Spleen (tissue), 11 donors: ENCODE measurements at regions not wholly inside any gene's neighbourhood (a gene's known extent, or its start where the extent isn't known, plus 50 kb on each side); places are given as distances from the start of the nearest gene placed in this dataset.

Experiments
- DNase-seq: peaks from one replicate; pipeline ENCODE4 v3.0.0-alpha.2; 2020
- H3K27ac ChIP-seq, 8 donors: fragments of 200-600 bp; sonication (generic) in 7 of 8; 1 replicate in 4 of 8; 2 replicates in 4 of 8; pipeline versions ENCODE4 v1.5.0 to v1.8.0; 2016 to 2021; ENCODE audit warnings: inconsistent platforms in 4 of 8, mild to moderate bottlenecking in 4 of 8, moderate library complexity in 1 of 8
- H3K27me3 ChIP-seq, 7 donors: fragments of 200-600 bp; sonication (generic) in 6 of 7; replicated peaks in 1 of 7; 1 replicate in 4 of 7; 2 replicates in 3 of 7; pipeline versions ENCODE4 v1.5.0 to v1.8.0; 2016 to 2021; ENCODE audit warnings: inconsistent platforms in 3 of 7, mild to moderate bottlenecking in 1 of 7
- H3K36me3 ChIP-seq, 6 donors: fragments of 200-600 bp; sonication (generic) in 5 of 6; 1 replicate in 4 of 6; 2 replicates in 2 of 6; pipeline versions ENCODE4 v1.5.0 to v1.8.0; 2016 to 2021; ENCODE audit warnings: inconsistent platforms in 2 of 6
- H3K4me1 ChIP-seq, 6 donors: fragments of 200-600 bp; sonication (generic) in 5 of 6; 1 replicate in 3 of 6; 2 replicates in 3 of 6; pipeline versions ENCODE4 v1.5.0 to v1.8.0; 2016 to 2021; ENCODE audit warnings: inconsistent platforms in 3 of 6
- H3K4me3 ChIP-seq, 8 donors: fragments of 200-600 bp; sonication (generic) in 7 of 8; 1 replicate in 4 of 8; 2 replicates in 4 of 8; pipeline versions ENCODE4 v1.5.0 to v1.8.0; 2016 to 2021; ENCODE audit warnings: inconsistent platforms in 4 of 8, mild to moderate bottlenecking in 4 of 8, moderate library complexity in 2 of 8
- H3K9me3 ChIP-seq, 8 donors: fragments of 200-600 bp; sonication (generic) in 7 of 8; 1 replicate in 4 of 8; 2 replicates in 4 of 8; pipeline versions ENCODE4 v1.5.0 to v1.8.0; 2016 to 2021; ENCODE audit warnings: inconsistent platforms in 4 of 8
- CTCF ChIP-seq, 11 experiments: fragments of 200-600 bp in 7 of 11; fragments of 450-650 bp in 4 of 11; sonication (generic) in 4 of 11; IDR thresholded peaks in 8 of 11; conservative IDR thresholded peaks in 3 of 11; 1 replicate in 7 of 11; 2 replicates in 4 of 11; pipeline versions ENCODE4 v1.4.0 to v1.8.0; 2016 to 2021; ENCODE audit warnings: antibody characterized with exemption in 11 of 11, inconsistent platforms in 4 of 11, mild to moderate bottlenecking in 1 of 11
- POLR2A ChIP-seq, 3 donors: fragments of 450-650 bp; IDR thresholded peaks; one replicate each; pipeline ENCODE4 v1.5.1; 2017; ENCODE audit warnings: antibody characterized with exemption in 3 of 3, mild to moderate bottlenecking in 1 of 3
- POLR2AphosphoS5 ChIP-seq, 3 donors: sonication (generic); formaldehyde crosslinking; IDR thresholded peaks; one replicate each; pipeline ENCODE4 v1.5.1; 2017; ENCODE audit warnings: antibody characterized with exemption in 3 of 3
- WGBS, 5 donors: extraction: QIAGEN DNeasy Blood & Tissue Kit in 3 of 5; methylation state at CpG; one replicate each; pipeline versions ENCODE4 v1.1.5 to v1.1.7; 2013 to 2018; 5-methylcytosine and 5-hydroxymethylcytosine counted together
- intact Hi-C: fragments of 100-400 bp; cut with DNase I; formaldehyde crosslinking; loops from one replicate; pipeline ENCODE4 v1.15.0; 2023; ENCODE audit warnings: low total_unique reads
- small RNA-seq, 4 donors: library from RNA; depleted of rRNA; stranded (forward); fragments of <200 nt; gene quantifications; one replicate each; pipeline ENCODE3, GENCODE V24; 2016
- donor health status: healthy with polysubstance abuse.
- donor health status: DM: no; HTN: no; CAD: no; lungs with moderate emphysema.
- donor health status: DM: no; HTN: no; CAD: no.
- donor health status: Bipolar disorder and iron deficiency.
- donor health status: healthy.
- donor health status: DM: no; HTN: no; CAD: no.
- donor health status: DM: yes; HTN: yes; CAD: no.

GRCh38 chr11:127055236-127055635 lies 54.7 kb upstream of the KIRREL3 start:
- Histone ChIP-seq H3K27me3 (no peaks in the 10 kb centered on the region), H3K27ac (no peak overlapping the region), H3K36me3 (no peaks in the 10 kb centered on the region), H3K4me3 (no peak overlapping the region), H3K9me3 (no peaks in the 10 kb centered on the region), H3K4me1 (no peaks in the 10 kb centered on the region)
- intact Hi-C loops = no loop called here
- TF ChIP-seq POLR2A (IDR thresholded peaks at IDR 0.05) = no peak
- TF ChIP-seq CTCF (IDR thresholded peaks at IDR 0.05 in 8 of 11, conservative IDR thresholded peaks at IDR 0.05 in 3 of 11) = no peak
- TF ChIP-seq POLR2AphosphoS5 (IDR thresholded peaks at IDR 0.05) = no peak
- DNase-seq = no peak
- 74 to 79% (median 78%) methylated on average over 6 of the region's 6 CpGs for WGBS, 5 donors

- intact Hi-C loops = no loop called here
- Histone ChIP-seq H3K9me3 (no peaks in the 10 kb centered on the region), H3K4me1 (no peaks in the 10 kb centered on the region), H3K27me3 (no peaks in the 10 kb centered on the region), H3K4me3 (no peak overlapping the region), H3K27ac (no peak overlapping the region), H3K36me3 (no peaks in the 10 kb centered on the region)
- 69 to 89% (median 78%) methylated on average over 2 of the region's 2 CpGs for WGBS, 5 donors
- TF ChIP-seq CTCF (IDR thresholded peaks at IDR 0.05 in 8 of 11, conservative IDR thresholded peaks at IDR 0.05 in 3 of 11) (no peak), POLR2AphosphoS5 (IDR thresholded peaks at IDR 0.05) (no peak), POLR2A (IDR thresholded peaks at IDR 0.05) (no peak)
- DNase-seq = no peak
These were observed 53.6 kb upstream of the KIRREL3 start for GRCh38 chr11:127054153-127054552.

GRCh38 chr11:127052404-127052803 lies 51.8 kb upstream of the KIRREL3 start:
- no peaks in the 10 kb centered on the region for H3K9me3 ChIP-seq
- WGBS, 5 donors = 58 to 88% (median 78%) methylated on average over 1 of the region's 1 CpG
- no peak overlapping the region for H3K27ac ChIP-seq
- H3K4me3 ChIP-seq = no peak overlapping the region
- H3K36me3 ChIP-seq = no peaks in the 10 kb centered on the region
- no peaks in the 10 kb centered on the region for H3K4me1 ChIP-seq
- intact Hi-C loops = no loop called here
- no peak for DNase-seq
- H3K27me3 ChIP-seq = no peaks in the 10 kb centered on the region
- TF ChIP-seq POLR2AphosphoS5 (IDR thresholded peaks at IDR 0.05) (no peak), POLR2A (IDR thresholded peaks at IDR 0.05) (no peak), CTCF (IDR thresholded peaks at IDR 0.05 in 8 of 11, conservative IDR thresholded peaks at IDR 0.05 in 3 of 11) (no peak)

Small RNAs in the stretch of these regions (small RNA-seq; reads per million reads assigned to genes)
- gene RN7SKP279 = 0 reads per million in 4 donors
